A549 (cell line): ENCODE measurements at regions not wholly inside any gene's neighbourhood (a gene's known extent, or its start where the extent isn't known, plus 50 kb on each side); places are given as distances from the start of the nearest gene placed in this dataset.

Experiments
- CTCF ChIP-seq: fragments of >200 bp; sonication (Bioruptor Twin); formaldehyde crosslinking; IDR thresholded peaks from 3 replicates; pipeline ENCODE4 v1.5.1; 2016
- REST ChIP-seq: fragments of 200-600 bp; sonication (generic); IDR thresholded peaks from 2 replicates; pipeline ENCODE4 v1.6.1; 2016; ENCODE audit warnings: antibody characterized with exemption, mild to moderate bottlenecking, moderate library complexity
- USF2 ChIP-seq: fragments of 450-650 bp; IDR thresholded peaks from 2 replicates; pipeline ENCODE4 v1.6.1; 2014; ENCODE audit warnings: antibody characterized with exemption
- TF ChIP-seq, protein P1 (sequence below): fragments of 150-350 bp; IDR thresholded peaks from 2 replicates; pipeline ENCODE4 v1.6.1; 2014; ENCODE audit warnings: low read depth, mild to moderate bottlenecking, low read length
- TF ChIP-seq, protein P2 (sequence below): fragments of 250-450 bp; sonication (Bioruptor Pico); IDR thresholded peaks from 2 replicates; pipeline ENCODE4 v1.5.0; 2020; ENCODE audit warnings: low read depth, mild to moderate bottlenecking, moderate library complexity
- TF ChIP-seq, protein P3 (sequence below): fragments of >200 bp; sonication (Bioruptor Twin); formaldehyde crosslinking; IDR thresholded peaks from 3 replicates; pipeline ENCODE4 v1.6.1; 2016

DNA sequence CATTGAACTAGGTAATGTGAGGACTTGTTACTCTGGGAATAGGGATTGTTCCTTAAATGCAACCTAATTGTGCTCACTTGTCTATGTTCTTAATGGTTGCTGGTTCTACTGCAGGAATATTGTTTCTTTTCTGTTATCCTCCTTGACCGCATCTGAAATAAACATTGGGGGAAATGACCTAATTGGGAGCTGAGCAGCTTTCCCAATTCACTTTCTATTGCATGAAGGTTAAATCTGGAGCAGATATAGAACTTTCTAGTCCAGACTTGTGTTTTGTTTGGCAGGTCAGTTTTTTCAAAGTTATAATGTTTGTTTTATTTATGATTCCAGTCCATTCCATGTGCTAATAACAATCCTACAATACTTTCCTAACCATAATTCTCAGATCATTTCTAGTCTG is 981.0 kb upstream of the CITED2 start:
- no peak for TF ChIP-seq CTCF
- TF ChIP-seq, protein P1, sequence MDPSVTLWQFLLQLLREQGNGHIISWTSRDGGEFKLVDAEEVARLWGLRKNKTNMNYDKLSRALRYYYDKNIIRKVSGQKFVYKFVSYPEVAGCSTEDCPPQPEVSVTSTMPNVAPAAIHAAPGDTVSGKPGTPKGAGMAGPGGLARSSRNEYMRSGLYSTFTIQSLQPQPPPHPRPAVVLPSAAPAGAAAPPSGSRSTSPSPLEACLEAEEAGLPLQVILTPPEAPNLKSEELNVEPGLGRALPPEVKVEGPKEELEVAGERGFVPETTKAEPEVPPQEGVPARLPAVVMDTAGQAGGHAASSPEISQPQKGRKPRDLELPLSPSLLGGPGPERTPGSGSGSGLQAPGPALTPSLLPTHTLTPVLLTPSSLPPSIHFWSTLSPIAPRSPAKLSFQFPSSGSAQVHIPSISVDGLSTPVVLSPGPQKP = no peak
- no peak for TF ChIP-seq REST
- no peak for TF ChIP-seq USF2
- TF ChIP-seq, protein P2, sequence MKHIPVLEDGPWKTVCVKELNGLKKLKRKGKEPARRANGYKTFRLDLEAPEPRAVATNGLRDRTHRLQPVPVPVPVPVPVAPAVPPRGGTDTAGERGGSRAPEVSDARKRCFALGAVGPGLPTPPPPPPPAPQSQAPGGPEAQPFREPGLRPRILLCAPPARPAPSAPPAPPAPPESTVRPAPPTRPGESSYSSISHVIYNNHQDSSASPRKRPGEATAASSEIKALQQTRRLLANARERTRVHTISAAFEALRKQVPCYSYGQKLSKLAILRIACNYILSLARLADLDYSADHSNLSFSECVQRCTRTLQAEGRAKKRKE (CRISPR knock-in tag) = no peak
- TF ChIP-seq, protein P3, sequence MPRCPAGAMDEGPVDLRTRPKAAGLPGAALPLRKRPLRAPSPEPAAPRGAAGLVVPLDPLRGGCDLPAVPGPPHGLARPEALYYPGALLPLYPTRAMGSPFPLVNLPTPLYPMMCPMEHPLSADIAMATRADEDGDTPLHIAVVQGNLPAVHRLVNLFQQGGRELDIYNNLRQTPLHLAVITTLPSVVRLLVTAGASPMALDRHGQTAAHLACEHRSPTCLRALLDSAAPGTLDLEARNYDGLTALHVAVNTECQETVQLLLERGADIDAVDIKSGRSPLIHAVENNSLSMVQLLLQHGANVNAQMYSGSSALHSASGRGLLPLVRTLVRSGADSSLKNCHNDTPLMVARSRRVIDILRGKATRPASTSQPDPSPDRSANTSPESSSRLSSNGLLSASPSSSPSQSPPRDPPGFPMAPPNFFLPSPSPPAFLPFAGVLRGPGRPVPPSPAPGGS = no peak
